Ureter (tissue), 1 donor: ENCODE measurements at regions not wholly inside any gene's neighbourhood (a gene's known extent, or its start where the extent isn't known, plus 50 kb on each side); places are given as distances from the start of the nearest gene placed in this dataset.
A peak's percentile ranks its signal among the peaks of the same experiment; 100 is the strongest.

ENCODE experiments used
- DNase-seq: peaks from one replicate; pipeline ENCODE4 v3.0.0-alpha.2; 2020; ENCODE audit warnings: low spot score
- donor health status: DM: yes; HTN: yes; CAD: no.

DNA sequence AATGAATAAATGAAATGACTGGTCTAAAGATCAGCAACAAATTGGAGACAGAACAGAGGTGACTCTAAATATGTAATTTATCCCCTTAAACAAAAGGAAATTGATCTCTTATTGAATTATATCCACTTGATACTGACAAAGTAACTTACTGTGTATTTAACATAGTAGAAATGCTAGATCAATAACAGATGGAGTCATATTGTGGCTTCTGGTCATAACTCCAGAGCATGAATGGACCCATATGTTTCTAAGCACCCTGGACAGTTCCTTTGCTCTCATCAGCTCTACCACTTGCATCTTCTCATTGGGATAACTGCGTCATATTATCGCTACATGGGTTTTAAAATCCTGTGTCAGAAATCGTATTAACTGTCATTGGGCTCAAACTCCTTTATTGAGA is 222.3 kb downstream of the ETS1 start:
- no peak for DNase-seq

DNA sequence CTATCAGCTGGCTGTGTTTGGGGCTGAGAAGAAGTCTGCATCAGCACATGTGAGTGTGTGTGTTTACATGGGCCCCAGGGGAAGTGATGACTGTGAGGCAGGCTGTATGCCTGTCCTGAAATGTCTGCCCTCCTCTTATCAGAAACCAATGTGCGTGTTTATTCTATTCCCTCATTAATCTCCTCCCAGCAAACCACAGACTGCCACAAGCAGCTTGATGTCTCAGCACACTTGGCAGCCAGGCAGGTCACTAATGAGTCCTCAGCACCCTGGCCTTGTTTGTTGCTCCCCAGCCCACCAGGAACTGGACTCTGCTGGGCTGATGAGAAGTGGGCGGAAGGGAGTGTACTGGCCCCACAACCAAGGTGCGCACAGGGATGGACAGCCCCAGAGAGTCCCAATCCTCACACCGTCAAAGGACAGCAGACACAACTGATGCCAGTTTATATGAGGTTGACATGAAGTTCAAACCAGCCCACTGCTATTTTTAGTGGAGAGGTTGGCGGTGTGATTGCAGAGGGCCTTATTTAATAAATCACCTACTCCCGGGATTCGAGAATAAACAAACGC is 225.8 kb downstream of the ETS1 start:
- no peak for DNase-seq

DNA sequence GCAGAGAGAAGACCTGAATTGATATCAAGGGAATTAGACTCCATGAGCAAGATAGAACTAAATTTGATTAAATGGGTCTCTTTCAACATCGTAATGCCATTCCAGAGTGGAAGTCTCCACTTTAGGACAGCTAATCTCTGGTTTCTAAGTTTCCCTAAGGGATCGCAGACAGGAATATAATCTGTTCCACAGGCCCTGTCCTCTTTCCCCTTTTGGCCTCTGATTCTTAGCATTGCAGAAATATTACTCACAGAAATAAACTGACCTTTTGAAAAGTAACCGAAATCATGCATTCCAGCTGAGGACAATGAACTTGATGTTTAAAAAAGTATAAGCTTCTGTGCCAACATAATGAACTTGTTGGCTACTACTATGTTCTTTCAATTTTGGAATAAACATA is 227.8 kb downstream of the ETS1 start:
- no peak for DNase-seq

DNA sequence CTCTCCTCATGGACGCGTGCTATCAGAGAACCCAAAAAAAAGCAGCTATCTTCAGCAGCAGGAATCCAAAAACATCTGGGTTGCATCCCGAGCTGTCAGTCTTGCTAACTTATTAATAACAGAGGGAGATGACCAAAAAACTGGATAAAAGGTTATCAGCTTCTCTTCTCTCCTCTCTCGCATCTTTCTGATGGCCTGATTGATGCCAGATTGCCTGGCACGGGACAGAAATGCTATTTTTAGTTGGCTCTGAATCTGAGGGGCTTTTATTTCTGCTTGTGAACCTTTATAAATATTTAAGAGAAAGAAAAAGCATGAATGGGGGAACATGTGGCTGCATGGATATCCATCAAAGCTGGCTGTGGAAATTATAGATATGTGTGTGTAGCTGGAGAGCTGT is 230.3 kb downstream of the ETS1 start:
- DNase-seq, result no peak

DNA sequence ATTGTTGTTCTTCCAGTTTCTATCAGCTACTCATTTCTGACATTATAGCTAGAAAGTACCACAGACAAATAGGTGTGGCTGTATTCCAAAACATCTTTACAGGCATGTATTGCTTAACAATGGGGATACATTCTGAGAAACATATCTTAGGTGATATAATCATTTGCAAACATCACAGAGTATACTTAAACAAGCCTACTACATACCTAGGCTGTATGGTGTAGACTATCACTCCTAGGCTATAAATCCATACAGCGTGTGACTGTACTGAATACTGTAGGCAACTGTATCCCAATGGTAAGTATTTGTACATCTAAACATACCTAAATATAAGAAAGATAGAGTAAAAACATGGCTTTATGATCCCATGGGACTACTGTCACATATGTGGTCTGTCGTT is 231.8 kb downstream of the ETS1 start:
- DNase-seq, result no peak

DNA sequence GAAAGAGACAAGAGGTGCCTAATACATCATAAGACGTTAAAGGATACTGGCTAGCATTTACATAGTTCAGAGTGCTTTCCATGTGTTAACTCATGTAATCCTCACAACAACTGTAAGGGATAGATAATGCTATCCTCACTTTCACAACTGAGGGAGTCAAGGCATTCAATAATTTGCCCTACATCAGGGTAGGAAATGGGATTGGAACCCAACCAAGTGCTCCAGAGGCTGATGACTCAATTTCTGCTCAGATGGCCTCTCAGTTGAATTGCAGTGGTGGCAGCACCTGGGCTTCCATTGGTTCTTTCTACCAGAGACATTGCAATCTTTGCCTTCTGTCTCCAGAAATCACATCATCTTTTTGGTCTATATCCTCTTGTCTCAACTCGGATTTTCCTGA is 232.9 kb downstream of the ETS1 start:
- no peak for DNase-seq

DNA sequence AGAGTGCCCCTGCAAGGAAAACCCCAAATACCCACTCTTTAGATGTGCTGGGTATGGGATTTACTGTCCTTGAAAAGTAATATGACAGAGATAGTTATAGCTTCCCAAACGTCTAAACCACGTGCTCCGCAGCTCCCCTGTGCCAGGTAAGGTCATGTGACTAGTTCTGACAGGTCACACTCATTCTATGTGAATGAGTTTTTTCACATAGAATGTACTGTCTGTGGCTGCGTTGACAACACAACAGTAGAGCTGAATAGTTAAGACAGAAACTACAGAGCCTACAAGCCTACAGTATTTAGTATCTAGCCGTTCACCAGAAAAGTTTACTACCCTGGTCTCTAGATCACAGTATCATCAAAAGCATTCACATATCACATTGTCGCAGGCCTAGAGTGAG is 236.2 kb downstream of the ETS1 start:
- DNase-seq, result no peak

DNA sequence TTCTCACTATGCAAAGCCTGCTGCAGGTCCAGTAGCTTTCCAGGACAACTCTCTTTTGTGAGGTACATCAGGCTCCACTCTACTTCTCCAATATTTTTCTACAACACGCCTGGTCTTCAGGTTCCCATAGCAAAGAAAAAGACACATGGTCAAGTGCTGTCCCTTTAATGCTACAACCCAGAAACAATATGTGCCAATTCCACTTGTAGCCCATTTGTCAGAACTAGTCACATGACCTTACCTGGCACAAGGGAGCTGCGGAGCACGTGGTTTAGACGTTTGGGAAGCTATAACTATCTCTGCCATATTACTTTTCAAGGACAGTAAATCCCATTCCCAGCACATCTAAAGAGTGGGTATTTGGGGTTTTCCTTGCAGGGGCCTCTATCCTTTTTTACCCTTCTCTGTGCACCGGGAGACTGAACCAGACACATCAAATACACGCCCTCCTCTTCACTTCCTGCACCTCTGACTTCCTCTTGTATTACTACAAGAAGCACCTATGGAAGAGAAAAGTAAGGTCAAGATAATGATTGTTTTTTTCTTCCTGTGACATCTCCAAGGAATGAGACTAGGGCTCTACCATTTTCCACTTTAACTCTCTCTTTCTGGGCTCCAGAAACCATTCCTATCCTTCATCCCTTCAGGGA is 237.6 kb downstream of the ETS1 start:
- no peak for DNase-seq

DNA sequence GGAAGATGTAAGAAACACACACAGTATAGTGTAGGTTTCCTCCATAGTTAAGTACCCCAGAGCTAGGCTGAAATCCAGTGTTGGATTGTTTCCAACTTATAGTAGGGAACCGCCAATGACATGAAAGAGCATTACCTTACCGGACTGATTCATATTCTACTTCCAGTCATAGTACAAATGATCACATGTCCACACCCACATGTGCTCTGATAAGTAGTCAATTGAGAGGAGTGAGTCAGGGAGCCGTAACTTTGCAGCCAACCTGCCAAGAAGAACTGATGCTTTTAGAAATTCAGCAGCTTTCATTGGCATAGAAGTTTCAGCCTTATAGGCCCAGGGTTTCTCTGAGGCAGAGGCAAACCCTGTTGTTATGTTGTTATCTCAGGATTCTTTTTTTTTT is 240.6 kb downstream of the ETS1 start:
- no peak for DNase-seq

DNA sequence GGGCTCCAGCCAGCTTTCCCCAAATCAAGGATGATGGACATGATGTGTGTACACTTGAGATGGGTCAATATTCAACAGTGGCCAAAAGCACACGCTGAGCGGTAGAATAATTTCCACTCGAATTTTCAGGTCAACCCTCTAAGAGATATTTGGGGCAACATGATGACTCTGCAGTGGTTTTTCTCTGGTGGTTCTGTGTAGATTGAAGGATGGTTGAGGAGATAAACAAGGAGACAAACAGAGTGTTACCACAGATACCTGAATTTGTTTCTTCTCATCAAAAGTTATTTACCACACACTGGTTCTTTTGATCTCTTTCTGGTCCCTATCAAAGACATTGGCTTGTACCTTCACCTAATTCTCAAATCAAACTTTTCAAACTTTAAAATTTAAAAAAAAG is 242.0 kb downstream of the ETS1 start:
- DNase-seq, result no peak

DNA sequence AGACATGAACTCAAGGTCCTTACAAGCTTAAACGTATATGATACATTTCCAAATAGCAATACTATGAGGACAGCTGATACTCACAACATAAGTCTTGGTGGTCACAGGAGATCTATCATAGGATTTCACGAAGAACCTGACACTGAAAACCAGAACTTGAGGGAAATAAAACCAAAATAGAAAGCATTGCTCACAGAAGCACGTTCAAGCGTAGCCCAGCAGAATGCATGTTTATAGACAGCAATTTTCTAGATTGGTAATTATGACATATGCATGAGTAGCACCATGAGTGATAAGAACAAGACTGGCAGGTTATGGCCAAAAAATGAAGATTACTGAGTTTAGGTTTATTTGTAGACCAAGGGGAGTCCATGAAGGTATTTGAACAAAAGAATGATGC is 243.5 kb downstream of the ETS1 start:
- no peak for DNase-seq

DNA sequence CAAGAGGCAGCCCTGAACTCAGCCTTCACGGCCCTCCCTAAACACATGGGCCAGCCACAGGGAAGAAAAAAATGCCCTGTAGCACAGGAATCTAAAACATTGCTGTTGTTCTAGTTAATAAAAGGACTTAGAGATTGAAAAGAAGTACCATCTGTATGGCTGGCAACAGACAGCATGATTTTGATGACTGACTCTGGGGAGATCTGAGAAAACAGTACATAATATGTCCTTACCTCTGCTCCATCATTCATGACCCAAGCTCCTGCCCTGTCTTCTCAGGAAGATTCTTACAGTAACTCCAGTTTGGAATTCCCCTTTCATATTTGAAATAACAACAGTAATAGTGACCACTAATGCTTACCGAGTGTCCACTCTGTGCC is 244.2 kb downstream of the ETS1 start:
- DNase-seq, result no peak

DNA sequence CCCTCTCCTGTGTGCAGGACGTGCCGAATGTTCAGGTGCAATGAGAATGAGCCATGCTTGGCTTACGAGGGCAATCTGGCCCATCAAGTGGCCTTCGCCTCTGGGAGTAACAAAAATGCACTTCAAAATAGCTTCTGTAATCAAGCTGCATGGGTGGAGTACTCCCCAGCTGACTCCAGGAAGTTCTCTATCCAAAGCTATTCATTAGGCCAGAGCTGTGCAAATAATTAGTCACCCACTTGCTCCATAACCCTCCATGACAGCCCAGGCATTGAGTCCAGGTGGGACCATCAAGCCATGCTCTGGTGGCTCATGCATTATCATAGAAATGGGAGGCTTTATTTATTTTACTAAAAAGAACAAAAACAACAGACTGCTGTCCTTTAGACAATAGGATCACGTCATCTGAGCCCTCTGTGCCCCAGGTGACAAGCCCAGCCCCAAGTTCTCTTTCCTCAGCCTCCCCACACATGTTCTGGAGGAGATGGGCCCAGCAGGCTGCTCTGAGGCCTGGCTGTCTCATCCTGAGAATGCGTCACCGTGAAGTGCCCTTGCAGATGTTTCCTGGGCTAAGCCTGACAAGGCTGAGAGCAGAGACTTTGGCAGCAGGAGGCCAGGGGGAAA is 244.7 kb downstream of the ETS1 start:
- no peak for DNase-seq

DNA sequence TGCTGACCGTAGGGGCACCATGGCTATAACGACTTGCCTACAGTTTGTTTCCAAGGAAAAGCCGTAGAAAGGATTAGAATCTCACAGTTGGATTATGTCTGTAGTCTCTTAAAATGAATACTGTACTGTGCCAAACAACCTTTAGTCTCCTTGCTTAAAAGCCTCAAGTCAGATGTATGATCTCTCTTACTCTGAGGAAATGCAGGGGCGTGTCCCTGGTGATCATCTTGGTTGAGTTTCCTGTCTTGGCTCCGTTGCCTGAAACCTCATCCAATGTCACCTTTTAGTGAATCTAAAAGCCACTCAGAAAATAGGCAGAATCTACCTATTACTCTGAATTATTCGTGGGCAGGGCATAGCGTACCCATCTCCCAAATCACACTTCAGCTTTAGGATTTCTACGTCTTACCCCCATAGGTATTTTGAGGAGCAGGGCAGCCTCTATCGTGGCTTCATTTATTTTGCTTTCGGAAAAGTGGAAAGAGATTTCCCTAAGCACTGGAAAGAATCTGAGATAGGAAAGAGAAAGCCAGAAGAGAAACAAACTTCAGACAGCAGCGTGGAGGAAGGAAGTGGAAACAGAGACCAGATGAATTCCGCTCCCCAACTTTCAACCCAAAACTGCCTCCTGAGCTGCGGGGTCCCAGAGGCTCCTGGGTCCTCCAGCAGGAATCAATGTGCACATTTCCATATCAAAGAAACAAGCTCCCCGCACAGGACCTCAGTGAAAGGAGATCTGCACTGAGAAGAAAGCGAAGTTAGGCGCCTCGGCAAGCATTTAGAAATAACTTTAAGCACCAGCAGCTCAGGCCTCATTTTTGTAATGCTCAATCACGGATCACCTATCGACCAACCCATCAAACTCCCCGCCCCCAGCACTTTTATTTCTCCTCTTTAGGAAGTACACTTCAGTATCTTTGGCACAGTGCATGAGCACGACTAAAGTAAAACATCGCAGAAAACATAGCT is 245.8 kb downstream of the ETS1 start:
- no peak for DNase-seq

DNA sequence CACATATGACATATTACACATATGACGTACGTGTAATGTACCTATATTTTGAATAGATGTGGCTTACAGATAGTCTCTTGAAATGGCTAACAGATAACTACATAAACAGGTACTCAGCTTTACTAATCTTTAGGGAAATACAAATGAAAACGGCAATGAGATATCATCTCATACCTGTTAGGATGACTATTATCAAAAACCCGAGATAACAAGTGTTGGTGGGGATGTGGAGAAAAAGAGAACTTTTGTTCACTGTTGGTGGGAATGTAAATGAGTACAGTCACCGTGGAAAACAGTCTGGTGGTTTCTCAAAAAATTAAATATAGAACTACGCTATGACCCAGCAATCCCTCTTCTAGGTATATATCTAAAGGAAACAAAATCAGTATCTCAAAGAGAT is 247.6 kb downstream of the ETS1 start:
- no peak for DNase-seq

DNA sequence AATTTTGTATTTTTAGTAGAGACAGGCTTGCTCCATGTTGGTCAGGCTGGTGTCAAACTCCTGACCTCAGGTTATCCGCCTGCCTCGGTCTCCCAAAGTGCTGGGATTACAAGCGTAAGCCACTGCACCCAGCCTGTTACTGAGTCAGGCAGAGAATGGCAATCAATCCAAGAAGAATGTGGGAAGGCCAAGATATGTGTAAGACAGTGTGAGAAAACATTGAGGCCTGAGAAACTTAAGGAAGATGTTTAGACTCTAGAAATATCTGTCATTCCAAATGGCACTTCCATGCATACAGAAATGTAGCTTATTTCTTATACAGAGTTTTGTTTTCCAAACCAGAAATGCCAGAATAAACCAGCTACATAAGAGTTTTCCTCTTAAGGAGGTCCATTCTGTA is 248.5 kb downstream of the ETS1 start:
- no peak for DNase-seq

DNA sequence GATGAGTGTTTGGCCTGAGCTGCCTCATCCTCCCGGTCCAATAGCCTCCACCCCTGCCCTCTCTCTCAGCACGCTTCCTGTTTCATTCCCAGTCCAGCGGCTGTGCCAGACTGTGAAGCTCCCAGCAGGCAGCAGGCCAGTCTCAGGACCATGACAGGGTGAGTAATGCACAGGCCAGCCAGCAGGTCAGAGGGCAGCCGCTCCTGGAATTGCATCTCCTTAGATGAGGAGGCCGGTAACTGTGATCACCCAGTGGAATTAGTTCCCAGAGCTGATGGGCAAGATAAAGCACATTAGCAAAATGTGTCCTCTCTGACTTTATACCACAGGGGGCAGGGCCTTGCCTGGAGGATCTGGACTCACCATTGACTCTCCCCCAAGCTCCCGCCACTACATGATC is 251.2 kb downstream of the ETS1 start:
- peak; percentile 64 for DNase-seq

DNA sequence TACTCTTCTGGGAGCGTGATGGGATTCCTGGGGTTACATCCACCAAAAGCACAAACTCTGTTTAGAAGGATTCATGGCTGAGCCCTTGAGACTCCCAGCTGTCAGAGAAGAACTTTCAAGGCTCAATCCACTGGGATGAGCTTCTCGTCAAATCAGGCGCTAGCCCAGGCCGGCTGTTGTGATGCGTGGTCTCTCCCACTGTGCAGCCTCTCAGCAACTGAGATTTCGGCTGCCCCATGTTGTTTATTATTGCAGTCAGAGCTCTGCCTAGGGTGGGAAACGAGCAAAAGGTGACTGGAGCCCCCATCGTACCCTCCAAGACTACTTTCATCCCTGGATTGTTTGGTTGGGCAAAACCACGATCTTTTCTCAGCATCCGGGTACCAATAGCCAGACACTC is 251.6 kb downstream of the ETS1 start:
- DNase-seq, result no peak

DNA sequence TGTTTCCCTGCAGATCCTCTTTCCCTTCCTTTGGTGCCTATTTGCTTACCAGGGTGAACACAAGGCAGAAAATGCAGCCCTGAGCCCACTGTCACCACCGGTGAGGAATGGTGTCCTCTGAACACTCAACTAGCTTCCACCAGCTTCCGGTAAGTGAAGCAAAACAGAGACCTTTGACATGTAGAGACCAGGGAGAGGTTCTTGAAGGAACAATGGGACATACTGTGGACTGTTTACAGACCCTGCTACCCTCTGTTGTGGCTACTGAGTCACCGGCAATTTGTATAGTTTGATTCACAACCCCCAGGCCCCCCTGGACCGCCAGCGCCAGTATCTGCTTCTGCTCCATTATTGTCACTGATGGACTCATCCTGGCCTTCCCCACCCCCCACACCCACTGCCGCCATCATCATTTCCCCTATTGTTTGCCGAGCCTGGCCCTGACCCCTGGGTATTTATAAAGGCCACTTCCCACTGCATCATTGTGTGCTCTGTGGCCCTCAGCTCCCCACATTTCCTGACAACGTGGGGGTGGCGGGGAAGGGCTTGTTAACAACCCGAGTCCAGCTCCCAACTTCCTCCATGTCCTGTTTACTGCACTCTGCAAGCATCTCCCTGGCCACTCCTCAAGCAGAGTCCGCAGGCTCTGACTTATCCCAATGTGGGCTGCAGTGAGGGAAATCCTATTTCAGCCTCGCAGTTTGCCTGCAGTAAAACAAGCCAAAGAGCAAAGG is 252.9 kb downstream of the ETS1 start:
- no peak for DNase-seq

DNA sequence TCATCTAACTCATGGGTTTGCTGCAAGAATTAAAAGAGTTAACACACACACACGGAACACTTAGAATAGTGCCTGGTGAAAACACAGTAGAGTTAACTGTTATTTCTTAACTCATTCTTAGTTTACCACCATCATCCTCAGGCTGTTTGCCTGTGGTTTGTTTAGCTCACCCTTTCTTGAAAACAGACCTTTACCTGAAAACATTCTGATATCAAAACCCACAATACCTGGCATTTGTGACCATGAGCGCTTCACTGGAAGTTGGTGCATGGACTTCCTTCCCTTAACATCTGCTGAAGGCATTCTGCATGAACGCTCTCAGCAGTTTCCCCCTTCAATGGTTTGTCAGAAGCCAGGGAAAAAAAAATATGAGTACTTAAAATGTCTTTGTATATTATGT is 256.0 kb downstream of the ETS1 start:
- no peak for DNase-seq

DNA sequence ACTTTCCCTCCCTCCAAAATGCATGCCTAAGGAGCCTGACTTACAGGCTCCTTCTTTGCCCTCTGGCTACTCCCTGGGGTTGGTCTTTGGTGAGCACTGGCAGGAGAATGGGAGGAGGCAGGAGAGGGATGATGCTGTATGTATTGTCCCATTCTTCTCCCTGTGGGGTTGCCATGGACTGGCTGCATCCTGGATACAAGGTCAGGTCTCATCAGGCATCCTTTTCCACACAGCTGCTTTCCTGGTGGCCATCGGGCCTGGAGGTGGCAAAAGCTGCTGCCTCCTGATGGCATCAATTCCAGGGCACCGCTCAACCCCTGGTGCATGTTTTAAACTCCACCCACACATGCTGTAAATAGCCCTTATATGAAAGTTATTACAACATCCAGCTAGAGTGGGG is 257.2 kb downstream of the ETS1 start:
- no peak for DNase-seq

DNA sequence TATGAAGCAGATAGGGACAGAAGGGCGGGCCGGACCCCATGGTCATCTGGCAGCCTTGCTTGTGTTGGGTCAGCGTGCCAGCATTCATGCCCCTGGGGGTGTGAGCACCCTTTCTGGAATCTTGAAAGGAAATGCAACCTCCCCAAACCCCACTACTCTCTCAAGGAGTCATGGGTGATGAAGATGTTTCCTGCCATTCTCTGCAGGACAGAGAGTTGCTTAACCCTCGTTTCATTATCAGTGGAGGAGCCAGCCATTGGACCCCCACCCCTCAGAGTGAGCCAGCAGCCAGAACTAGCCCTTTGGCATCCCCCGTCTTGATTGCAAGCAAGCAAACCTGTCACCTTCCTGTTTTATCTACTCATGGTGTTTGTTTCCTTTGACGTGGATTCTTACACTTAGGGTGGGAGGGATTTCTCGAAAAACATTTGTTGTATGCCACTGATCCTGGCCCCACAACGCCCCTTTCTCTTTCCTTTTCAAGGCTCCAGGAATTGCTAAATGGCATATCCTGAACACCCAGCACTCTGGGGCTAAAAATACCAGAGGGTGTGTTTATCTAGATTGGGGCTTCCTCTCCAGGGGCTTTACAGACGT is 258.3 kb downstream of the ETS1 start:
- no peak for DNase-seq
